RCC 7860 (cell line): ENCODE measurements at regions not wholly inside any gene's neighbourhood (a gene's known extent, or its start where the extent isn't known, plus 50 kb on each side); places are given as distances from the start of the nearest gene placed in this dataset.
A peak's percentile ranks its signal among the peaks of the same experiment; 100 is the strongest.

Experiments
- DNase-seq: peaks from one replicate; pipeline ENCODE4 v3.0.0-alpha.2; 2015; ENCODE audit warnings: low spot score
- FAIRE-seq: peaks from 2 replicates; lab custom pipeline; 2012; peaks lifted over from hg19 to GRCh38; lab: Jason Lieb, UNC

GRCh38 chr2:163541943-163542342 lies 193.9 kb downstream of the FIGN start:
- DNase-seq (no peak), FAIRE-seq (no peak)

- DNase-seq, result no peak
- FAIRE-seq, result no peak
These were observed 194.3 kb downstream of the FIGN start for GRCh38 chr2:163541495-163541894.

DNA sequence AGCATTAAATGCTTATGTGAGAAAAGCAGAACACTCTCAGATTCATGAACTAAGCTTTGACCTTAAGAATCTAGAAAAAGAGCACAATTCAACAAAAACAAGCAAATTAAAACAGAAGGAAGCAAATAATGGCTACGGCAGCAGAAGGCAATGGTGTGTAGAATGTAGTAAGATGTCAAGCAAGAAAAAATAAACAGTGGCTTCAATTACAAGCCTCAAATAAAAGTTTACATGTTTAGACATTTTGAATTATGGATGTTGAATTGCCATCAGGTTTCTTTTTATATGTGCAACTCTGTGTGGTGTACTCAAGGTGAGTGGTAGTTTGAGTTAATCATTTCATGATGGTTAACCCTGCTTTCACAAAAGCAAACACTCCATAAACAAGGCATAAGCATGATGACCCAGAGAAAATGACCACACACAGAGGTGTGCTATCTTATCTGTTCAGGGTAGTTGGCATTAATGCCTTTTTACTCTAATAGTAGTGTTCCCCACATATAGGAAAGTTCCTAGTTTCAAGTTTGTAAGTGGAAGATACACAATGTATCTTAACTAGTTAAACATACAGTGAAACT lies 207.1 kb downstream of the FIGN start:
- FAIRE-seq (peak; percentile 68), DNase-seq (no peak)

GRCh38 chr2:163527381-163527780 lies 208.4 kb downstream of the FIGN start:
- no peak for DNase-seq
- FAIRE-seq, result no peak

- DNase-seq (no peak), FAIRE-seq (no peak)
These were observed 217.0 kb downstream of the FIGN start for GRCh38 chr2:163518762-163519161.

DNA sequence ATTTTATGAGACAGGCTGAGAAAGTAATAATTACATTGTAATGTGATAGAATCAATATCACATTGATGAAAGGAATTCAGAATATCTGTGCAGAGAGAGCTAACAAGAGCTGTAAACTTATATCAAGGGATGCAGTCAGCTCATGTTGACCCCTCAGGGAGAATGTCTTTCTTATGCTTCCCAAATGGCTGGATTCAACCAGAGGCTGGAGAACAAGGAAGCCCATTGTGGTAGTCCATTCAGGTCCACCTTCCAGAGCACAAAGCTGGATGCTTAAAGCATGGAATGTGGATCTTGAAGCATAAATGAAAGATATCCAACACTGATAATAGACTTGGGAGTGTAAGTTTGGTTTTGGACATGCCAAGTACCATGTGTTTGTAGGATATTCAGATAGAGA lies 220.0 kb downstream of the FIGN start:
- DNase-seq (no peak), FAIRE-seq (no peak)

GRCh38 chr2:163505281-163505680 lies 230.5 kb downstream of the FIGN start:
- FAIRE-seq (no peak), DNase-seq (no peak)

DNA sequence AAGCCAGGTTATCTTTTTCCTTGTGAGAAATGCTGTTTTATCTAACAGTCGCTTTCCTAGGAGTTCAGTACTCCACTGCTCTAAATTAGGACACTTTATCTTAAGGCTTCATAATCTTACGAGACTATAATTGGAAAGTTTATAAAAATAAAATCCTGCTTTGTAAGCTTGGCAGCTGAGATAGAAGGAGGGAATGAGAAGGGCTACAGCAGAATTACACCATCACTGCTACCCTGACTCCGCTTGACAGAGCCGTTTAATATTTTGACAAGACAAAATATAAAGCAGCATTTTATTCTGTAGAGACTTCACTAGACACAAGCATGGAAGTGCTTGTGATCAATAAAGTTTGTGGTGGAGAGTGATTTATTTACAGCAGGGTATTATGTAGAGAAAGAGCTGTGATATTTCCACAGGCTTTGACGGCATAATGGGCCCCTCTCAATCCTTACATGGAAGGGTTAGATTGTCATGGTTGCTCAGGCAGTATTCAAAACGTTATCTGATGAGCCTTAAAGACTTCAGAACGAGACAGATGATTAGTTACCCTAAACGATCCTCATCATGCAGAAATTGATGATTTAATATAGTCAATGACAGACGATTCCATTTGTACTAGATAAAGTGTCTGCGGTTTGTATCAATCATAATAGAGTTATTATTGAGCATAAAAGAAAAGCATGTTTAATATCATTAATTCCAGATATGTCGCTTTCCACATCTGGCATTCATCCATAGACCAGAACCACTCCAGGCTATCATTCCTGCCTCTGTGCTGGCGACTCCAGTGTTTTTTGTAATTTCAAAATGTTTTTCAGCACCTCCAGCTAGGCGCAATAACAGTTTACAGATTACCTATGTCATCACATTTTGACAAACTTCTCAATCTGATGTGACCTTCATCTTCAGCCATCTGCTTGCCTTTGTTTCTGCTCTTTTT lies 242.2 kb downstream of the FIGN start:
- DNase-seq, result no peak
- FAIRE-seq, result no peak

GRCh38 chr2:163491850-163492249 lies 244.0 kb downstream of the FIGN start:
- FAIRE-seq, result no peak
- no peak for DNase-seq

GRCh38 chr2:163490281-163490680 lies 245.5 kb downstream of the FIGN start:
- FAIRE-seq, result no peak

DNA sequence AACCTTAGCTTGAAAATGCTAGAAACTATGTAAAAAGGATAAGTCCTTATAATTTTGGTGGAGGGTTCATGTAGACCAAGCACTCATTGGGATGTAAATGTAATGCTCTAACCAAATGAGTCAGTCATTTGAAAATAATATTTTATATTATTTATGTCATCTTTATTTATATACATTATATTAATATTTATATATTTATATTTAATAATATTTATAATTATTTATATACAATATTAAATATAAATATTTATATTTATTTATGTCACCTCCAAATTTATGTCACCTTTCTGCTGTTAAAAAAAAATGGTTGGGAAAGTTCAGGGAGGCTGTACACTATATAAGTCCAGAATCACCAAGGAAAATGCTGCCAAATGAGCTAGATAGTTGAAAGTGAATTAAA lies 254.3 kb downstream of the FIGN start:
- FAIRE-seq (peak; percentile 62), DNase-seq (no peak)

More at GRCh38 chr2:163490281-163490680, 245.5 kb downstream of the FIGN start:
- no peak for DNase-seq

GRCh38 chr2:163479599-163479998 lies 256.2 kb downstream of the FIGN start:
- DNase-seq (no peak), FAIRE-seq (no peak)

- DNase-seq (no peak), FAIRE-seq (no peak)
These were observed 260.0 kb downstream of the FIGN start for GRCh38 chr2:163475815-163476214.

DNA sequence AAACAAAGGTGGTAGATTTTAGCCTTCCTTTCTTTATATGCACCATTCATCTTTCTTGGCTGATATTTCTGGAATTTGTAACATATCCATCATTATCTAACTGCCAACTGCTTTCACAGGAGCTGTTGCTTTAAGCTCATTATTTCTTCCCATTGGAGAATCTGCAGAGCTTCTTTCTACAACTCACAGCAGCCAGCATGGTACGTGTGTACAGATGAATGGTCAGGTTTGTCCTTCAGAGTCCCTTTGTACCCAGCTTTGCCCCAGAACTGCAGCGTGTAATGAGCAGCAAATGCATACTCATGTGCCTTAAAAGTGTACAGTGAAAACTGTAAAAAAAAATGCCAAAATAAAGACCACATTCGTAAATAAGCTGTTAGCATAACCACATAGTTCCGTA lies 260.9 kb downstream of the FIGN start:
- no peak for DNase-seq
- FAIRE-seq, result no peak

DNA sequence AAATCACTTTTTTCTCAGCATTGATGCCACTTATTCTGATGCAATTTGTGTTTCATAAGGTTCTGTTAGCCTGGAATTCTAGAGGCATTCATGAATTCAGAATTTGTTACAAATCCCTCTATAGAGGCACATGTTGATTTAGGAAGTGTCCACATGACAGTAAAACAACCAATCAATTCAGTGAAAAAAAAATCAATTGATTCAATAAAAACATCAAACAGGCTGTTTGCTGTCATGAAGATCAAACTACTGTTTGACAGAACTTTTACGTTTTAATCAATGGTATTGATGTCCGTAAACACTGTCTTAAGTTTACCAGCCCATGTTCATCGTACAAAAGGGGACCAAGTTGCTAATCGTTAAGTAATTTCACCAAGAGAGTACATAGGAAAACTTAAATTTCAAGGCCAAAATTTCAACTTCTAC lies 261.5 kb downstream of the FIGN start:
- FAIRE-seq (no peak), DNase-seq (no peak)

- no peak for DNase-seq
- no peak for FAIRE-seq
These were observed 263.9 kb downstream of the FIGN start for GRCh38 chr2:163471947-163472346.

GRCh38 chr2:163469561-163469962 lies 266.2 kb downstream of the FIGN start:
- no peak for DNase-seq
- no peak for FAIRE-seq

- FAIRE-seq (no peak), DNase-seq (no peak)
These were observed 268.6 kb downstream of the FIGN start for GRCh38 chr2:163467251-163467630.

GRCh38 chr2:163466331-163467250 lies 269.2 kb downstream of the FIGN start:
- FAIRE-seq (no peak), DNase-seq (no peak)

DNA sequence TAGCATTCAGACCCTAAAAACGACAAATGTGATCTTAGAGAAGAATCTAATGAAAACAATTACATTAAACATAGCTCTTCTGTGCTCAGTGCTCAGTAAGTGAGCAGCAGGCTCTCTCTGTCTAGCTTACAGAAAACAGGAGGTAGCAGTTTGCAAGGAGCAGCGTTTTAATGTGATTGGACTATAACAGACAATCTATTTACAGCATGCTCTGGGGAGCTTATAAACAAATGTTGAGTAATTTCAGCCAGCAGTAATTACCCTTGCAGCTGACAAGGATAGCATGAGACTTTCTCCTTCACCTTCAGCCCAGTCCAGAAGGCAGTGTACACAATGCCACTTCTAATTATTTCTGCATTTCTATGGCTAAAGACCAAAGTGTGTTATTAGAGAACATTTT lies 270.4 kb downstream of the FIGN start:
- DNase-seq, result no peak
- no peak for FAIRE-seq

- no peak for DNase-seq
- no peak for FAIRE-seq
These were observed 272.4 kb downstream of the FIGN start for GRCh38 chr2:163463411-163463810.
